NCI-H748 treated with DMSO at 0.1 percent for 48 hours (cell line): ENCODE measurements at regions not wholly inside any gene's neighbourhood (a gene's known extent, or its start where the extent isn't known, plus 50 kb on each side); places are given as distances from the start of the nearest gene placed in this dataset.
A peak's percentile ranks its signal among the peaks of the same experiment; 100 is the strongest.

Source experiments
- DNase-seq: peaks from one replicate; lab custom pipeline; 2025; lab: John Stamatoyannopoulos, UW

GRCh38 chr6:91130126-91130525 lies 543.3 kb upstream of the MAP3K7 start:
- DNase-seq = no peak

GRCh38 chr6:91127752-91128151 lies 540.9 kb upstream of the MAP3K7 start:
- no peak for DNase-seq

DNA sequence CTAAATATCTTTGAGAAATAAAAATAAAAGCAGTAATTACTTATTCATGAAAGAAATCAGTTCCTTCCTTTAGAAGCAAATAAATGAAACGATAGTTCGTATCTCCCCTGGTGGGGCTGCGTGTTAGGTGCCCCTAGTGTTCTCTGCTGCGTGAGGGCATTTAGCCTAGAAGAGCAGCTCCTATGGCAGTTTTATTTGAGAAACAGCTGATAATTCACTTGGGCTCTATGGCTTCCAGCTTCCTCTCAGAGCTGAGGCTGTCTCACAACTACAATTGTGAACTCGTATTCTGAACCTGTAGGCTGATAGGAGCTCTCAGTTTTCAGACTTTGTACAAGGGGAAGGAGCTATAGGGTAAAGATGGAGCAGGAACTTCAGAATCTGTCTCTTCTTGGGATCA lies 540.0 kb upstream of the MAP3K7 start:
- no peak for DNase-seq

DNA sequence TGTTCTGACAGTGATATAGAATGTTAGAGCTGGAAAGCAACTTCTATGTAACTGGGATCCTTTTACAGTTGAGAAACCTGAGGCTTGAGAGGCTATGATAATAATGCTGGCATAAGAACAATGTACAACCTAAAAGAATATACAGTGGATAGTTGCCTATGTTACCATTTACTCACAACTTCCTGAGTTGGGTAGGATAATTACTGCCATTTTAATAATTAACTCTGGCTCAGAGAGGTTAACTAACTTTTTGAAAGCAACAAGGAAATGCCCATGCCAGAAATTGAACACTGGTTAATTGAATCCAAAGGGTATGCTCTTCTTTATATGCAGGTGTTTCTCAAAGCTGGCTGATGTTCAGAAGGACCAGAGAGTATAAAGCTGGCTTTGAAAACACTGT lies 530.7 kb upstream of the MAP3K7 start:
- DNase-seq = no peak

DNA sequence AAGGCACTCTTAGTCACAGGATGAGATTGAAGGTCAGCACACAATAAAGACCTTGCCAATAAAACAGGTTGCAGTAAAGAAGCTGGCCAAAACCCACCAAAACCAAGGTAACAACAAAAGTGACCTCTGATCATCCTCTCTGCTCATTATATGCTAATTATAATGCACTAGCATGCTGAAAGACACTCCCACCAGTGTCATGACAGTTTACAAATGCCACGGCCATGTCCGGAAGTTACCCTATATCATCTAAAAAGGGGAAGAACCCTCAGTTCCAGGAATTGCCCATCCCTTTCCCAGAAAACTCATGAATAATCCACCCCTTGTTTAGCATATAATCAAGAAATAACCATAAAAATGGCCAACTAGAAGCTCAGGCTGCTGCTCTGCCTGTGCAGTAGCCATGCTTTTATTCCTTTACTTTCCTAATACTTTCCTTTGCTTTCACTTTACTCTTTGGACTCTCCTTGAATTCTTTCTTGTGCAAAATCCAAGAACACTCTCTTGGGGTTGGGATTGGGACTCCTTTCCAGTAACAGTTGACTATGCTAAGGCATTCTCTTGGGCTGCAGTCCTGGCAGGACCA lies 527.3 kb upstream of the MAP3K7 start:
- DNase-seq = no peak

- DNase-seq = no peak
Measured at GRCh38 chr6:91106083-91106482, 519.2 kb upstream of the MAP3K7 start.

DNA sequence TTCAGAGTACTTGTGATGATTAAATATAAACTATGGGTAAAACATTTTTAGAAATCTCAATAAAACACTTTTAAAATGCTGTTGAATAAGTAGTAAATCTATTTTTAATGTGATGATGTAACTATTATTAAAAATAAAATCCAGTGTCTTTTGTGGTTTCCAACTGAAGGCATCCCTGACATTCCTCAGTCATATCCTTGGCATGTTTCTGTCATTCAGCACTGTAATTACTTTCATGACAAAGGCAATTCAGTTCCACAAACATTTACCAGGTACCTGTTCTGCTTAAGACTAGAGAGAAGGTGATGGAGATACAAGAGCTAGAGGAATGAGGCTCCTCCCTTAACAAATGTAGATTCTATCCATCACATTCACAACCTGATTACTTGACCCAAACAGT lies 518.7 kb upstream of the MAP3K7 start:
- no peak for DNase-seq

GRCh38 chr6:91099479-91099878 lies 512.6 kb upstream of the MAP3K7 start:
- no peak for DNase-seq

DNA sequence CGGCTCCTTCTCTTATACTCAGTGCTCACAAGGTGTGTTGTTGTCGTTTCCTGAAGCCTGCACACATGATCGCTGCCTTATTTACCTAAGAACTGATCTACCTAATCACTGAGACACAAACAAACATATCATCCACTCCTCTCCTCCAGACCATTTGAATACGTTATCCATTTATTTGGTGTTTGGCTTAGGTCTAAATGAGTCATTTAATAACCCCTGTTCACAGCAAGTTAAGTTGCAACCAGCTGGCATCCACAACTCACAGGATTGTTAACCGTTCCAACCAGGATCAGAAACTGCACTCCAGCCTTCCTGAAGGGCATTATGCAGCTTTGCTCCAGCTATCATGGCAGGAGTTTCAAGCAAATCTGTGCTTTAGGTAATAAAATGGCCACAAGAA lies 511.1 kb upstream of the MAP3K7 start:
- DNase-seq = peak; percentile 92

DNA sequence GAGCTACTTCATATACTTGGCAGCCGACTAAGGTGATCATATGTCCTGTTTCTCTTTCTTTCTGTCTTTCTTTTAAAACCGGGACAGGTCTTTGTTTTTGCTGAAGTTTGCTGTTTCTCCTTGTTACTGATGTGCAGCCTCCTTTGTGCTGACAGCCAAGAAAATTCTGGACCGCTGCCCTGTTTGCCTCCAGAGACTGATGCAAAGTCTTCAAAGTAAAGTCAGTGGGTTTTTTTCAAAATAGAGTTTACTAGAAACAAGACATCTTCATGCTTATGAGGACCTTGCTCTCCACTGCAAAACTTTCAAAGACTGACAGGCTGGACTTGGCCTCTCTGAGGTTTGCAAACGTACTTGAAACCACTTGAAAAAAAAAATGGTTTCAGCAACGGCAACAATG lies 510.5 kb upstream of the MAP3K7 start:
- no peak for DNase-seq

DNA sequence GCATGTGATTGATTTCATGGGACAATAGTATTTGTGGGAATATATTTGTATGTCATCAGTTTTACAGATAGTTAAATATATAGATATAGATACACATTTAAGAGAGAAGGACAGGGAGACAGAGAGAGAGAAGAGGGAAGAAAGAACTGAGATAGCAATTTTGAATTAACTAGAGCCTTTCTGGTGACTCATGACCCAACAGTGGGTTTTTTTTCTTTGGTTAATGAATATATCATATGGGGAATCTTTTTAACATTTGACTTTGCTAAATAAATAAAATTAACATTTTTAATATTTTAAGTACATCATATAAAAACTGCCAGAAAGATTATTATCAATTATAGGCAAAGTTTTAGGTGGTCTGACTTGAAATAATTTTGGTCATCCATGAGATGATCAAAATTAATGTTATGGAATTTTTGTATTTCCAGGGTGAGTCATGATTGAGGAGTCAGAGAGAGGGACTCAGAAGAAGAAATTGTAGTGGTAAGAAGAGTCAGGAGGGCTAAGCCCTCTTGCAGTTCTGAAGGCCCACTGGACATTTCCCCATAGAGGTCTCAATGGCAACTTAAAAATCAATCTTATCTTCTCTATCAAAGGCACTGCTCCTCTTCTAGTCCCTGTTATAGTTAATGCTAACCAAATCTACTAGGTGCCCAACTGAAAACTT lies 508.1 kb upstream of the MAP3K7 start:
- DNase-seq = no peak

- DNase-seq = no peak
Measured at GRCh38 chr6:91094341-91094740, 507.5 kb upstream of the MAP3K7 start.

- DNase-seq = peak; percentile 76
Measured at GRCh38 chr6:91088976-91089375, 502.1 kb upstream of the MAP3K7 start.

DNA sequence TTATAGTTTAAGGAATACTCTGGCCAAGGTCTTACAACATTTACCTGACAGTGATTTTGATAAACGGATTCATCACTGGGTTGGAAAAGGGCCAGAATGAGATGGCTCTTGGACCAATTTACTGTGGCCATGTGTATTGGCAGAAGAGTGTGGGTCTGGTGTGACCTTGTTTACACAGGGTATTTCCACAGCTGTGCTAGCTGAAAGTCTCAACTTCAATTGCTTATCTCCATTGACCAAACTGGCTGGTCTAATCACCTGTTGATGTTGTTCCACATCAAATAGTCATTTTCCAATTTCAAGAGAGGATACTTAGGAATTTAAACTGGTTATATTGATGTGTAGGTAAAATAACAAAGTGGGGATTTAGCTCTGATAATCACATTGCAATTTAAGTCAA lies 501.6 kb upstream of the MAP3K7 start:
- peak; percentile 76 for DNase-seq

- no peak for DNase-seq
Measured at GRCh38 chr6:91087908-91088307, 501.0 kb upstream of the MAP3K7 start.

GRCh38 chr6:91083211-91083610 lies 496.3 kb upstream of the MAP3K7 start:
- no peak for DNase-seq

DNA sequence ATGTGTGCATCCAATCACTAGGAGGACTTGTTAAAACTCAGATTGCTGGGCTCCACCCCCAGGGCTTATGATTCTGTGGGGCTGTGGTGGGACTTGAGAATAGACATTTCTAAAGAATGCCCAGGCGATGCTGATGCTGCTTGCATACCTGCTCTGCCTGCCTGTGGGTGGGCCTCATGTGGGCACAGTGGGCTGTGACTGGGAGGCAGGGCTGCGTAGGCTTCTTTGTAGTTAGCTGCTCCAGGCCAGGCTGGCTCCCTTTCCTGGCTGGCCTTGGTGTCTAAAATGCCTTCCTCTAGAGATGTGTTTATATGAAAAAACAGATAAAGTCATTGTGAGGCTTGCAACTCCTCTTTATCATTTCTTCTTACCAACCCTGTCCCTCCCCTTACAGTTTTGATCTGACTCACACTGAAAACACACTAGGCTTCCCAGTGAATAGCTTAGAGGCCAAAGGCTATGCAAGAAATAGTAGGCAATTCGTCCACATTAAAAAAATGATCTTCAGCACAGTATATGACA lies 495.5 kb upstream of the MAP3K7 start:
- no peak for DNase-seq

DNA sequence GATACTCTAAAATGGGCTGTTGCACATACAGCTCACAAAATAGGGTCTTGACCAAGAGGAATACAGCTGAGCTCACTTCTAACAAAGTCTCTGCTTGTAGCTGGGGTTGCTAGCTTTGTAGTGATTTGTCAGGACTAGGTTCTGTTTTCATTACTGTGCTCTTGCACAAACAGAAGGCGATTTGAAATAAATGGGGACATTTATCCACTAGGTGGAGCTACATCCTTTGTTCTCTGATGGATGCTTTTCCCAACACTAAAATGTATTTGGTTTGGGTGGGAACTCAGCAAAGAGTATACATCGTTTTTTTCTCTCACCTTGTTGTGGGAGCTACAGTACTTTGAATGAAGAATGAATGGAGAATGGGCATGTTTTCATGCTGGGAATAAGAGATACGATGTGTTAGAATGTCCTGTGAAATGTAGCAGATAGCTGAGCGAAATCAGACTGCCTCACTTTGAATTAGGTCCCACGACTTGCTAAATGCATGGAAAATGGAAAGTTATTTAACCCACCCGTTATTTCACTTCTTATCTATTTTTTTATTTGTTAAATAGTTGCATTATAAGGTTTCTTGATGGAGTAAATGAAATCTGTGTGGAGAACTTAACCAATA lies 494.7 kb upstream of the MAP3K7 start:
- DNase-seq = peak; percentile 83

DNA sequence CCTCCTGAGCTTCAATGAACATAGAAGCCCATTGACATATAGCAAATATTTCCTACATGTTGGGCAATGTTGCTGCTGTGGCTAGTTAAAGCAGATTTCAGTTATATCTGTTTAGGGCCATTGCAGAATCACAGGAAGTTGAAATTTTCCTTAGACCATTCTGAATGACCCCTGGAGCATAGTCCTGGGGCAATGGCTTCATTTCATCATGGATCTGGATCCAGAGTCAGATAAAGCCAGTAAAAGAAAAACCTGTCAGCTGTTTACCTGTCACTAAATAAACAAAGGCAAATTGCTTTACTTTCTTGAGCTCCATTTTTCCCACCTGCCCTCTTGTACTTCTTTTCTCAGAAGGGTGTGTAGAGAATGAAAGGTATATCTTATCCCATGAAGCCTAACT lies 494.0 kb upstream of the MAP3K7 start:
- no peak for DNase-seq

GRCh38 chr6:91079969-91080368 lies 493.1 kb upstream of the MAP3K7 start:
- DNase-seq = no peak

- no peak for DNase-seq
Measured at GRCh38 chr6:91075244-91075976, 488.5 kb upstream of the MAP3K7 start.

DNA sequence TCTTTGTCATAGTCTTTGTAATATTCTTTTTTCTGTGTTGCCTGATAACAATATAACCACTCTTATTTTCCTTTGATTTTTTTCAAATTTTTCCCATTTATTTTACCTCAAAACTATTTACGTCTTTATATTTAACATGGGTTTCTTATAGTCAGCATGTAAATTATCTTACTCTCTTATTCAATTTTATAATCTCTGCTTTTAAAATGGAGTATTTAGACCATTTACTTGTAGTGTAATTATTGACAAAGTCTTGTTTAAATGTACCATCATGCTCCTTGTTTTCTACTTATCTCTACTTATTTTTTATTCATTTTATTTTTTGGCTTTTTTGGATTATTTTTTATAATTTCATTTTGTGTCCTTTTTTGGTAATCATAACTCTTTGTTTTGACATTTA lies 476.5 kb upstream of the MAP3K7 start:
- DNase-seq = no peak

DNA sequence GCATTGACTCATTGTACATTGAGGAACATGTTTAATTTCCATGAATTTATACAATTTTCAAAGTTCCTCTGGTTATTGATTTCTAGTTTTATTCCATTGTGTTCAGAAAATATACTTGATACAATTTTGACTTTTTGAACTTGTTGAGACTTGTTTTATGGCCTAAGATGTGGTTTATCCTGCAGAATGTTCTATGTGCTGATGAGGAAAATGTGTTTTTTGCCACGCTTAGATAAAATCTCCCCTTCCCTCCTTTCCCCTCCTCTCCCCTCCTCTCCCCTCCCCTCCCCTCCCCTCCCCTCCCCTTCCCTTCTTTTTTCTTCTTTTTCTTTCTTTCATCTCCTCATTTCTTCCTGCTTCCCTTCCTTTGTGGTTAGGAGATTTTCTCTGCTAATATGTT lies 470.8 kb upstream of the MAP3K7 start:
- no peak for DNase-seq
